ENCODE measurements at regions not wholly inside any gene's neighbourhood (a gene's known extent, or its start where the extent isn't known, plus 50 kb on each side); places are given as distances from the start of the nearest gene placed in this dataset.

DNA sequence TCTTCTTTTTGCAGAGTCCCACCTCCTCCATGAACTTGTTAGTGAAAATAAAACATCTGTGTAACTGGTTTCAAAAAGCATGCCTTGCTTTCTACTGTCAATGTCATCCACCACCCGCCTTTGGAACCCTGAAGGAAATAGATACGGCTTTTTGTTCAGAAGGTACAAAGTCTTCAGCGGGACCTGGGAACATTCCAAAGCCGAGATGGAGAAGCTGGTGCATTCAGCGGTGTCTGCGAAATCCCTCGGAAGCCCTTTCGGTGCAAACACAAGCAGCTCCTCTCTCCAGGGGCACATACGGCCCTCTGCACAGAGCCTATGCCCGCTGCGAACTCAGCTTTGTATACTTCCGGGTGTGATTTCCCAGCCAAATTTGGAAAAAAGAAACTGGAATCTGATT, 555.8 kb upstream of the SALL3 start:
- TF ChIP-seq, protein P1, sequence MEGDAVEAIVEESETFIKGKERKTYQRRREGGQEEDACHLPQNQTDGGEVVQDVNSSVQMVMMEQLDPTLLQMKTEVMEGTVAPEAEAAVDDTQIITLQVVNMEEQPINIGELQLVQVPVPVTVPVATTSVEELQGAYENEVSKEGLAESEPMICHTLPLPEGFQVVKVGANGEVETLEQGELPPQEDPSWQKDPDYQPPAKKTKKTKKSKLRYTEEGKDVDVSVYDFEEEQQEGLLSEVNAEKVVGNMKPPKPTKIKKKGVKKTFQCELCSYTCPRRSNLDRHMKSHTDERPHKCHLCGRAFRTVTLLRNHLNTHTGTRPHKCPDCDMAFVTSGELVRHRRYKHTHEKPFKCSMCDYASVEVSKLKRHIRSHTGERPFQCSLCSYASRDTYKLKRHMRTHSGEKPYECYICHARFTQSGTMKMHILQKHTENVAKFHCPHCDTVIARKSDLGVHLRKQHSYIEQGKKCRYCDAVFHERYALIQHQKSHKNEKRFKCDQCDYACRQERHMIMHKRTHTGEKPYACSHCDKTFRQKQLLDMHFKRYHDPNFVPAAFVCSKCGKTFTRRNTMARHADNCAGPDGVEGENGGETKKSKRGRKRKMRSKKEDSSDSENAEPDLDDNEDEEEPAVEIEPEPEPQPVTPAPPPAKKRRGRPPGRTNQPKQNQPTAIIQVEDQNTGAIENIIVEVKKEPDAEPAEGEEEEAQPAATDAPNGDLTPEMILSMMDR (IDR thresholded peaks at IDR 0.05) = no peak

DNA sequence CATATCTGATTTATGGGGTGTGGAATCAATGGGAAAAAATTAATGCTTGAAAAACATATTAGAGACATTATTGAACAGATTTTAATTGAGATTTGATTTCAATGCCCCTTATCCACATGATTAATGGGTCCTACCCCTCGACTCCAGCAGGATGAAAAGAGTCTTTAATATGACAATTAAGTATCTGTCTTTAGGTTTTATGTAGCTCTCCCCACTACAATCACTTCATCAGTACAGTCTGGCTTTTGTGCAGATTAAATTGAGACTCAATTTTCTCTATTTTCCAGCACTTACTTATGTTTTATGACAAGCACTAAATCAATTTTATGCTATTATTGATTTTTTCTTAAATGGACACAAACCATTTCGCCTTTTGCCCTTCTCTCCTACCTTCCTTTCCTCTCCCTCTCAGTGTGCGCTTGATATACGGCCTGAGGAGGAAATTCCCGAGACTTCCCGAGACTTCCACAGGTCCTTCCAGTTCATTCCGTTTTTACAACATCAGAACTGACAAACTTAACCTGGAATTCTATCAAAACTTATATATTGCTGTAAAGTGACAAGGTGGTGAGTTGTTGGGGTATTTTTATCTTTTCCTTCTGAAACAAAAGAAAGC, 555.1 kb upstream of the SALL3 start:
- TF ChIP-seq, protein P1 (IDR thresholded peaks at IDR 0.05) = no peak

DNA sequence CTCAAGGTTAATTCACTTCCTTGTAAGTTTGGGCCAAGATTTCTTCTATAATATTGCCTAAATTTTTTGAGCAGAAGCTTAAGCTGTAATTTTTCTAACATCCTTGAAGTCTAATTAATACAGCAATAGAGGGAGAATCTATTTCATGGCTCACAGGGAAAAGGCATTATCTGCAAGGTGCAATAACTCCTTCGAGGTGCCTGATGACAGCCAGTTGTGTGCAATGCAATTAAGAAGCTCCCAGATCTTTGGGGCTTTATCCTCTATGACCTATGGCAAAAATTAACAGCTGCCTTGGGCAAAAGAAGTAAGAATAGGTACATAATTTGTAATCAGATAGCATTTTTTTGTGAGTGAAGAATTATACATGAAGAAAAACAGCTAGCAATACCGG, 554.6 kb upstream of the SALL3 start:
- TF ChIP-seq, protein P1 (IDR thresholded peaks at IDR 0.05) = no peak

DNA sequence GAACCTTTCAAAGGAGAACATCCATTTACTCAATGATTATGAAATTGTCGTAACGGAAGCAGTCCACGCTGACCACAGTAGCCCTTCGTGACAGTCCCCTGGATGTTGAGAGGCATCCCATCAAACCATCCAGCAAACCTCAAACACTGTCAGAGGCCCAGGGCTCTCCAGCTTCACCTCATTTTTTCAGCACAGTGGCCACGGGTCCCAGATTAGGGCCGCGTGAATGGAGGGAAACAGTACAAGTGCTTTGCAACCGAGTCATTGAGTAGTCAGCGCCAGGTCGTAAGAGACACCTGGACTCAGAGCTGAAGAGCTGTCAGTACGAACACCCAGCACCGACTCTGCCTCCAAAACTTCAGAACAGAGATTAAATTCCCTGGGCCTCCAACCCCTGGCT, 552.5 kb upstream of the SALL3 start:
- TF ChIP-seq, protein P1 (IDR thresholded peaks at IDR 0.05) = no peak

DNA sequence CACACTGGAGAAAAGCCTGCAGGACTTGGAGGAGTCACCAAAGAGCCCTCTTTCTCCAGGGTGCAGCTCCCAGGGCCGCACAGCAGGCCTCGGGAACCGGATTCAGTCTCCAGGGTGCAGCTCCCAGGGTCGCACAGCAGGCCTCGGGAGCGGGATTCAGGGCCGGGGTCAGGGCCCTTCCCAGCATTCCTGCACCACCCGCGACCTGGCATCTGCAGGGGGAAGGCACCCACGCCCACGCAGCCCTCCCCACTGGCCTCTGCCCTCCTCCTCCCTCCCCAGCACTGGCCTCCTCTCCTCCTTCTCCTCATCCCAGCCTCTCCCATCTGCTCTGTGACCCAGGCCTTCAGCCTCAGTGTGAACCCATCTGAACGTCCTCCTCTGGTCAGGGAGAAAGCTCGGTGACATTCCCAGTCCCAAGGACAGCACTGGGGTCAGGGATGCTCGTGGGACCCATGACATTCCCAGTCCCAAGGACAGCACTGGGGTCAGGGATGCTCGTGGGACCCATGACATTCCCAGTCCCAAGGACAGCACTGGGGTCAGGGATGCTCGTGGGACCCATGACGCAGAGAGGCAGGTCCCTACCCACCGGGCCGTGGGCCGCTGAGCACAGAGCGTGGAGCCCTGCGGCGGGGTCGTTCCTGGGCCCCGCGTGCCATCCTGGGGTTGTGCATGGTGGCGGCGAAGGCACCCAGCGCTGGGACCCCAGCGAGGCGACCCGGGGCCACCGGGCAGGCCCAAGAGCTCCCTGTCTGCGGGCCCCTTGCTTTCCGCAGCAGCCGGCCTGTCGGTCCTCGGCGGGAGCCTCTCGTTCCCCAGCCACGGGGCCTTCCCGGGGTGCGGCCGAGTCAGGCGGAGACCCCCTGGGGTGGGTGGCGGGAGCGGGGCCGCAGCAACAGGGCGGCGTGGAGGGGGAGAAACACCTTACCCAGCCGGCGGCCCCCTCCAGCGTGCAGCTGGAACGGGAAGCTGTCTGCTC, 550.2 kb upstream of the SALL3 start:
- TF ChIP-seq, protein P1 (IDR thresholded peaks at IDR 0.05) = no peak

DNA sequence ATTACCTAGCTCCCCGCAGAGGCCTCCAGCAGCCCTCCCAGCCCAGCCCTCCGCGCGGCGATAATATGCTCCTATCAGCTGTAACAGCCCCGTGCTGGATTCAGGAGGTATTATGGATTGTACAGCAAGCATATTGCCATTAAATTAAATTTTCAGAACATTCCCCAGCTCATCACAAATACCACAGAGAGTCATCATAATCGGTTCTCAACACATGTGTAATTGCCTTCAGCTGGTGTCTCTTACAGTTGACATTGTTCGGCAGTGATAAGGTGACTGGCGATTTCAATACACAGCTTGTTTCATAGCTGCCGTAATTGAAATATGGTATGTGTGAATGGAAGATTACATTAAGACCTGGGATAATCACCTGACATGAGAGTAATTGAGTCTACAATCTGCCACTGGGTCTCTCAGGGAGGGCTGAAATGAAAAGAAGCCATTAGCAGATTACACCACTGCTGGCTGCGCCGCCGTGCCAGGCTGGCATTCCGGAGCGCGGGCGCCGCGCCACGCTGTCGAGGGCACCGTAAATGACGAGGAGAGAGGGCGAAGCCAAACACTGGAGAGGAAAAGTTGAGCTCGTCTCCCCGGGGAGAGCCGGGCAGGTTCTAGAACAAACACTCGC, 549.4 kb upstream of the SALL3 start:
- TF ChIP-seq, protein P1 (IDR thresholded peaks at IDR 0.05) = no peak

DNA sequence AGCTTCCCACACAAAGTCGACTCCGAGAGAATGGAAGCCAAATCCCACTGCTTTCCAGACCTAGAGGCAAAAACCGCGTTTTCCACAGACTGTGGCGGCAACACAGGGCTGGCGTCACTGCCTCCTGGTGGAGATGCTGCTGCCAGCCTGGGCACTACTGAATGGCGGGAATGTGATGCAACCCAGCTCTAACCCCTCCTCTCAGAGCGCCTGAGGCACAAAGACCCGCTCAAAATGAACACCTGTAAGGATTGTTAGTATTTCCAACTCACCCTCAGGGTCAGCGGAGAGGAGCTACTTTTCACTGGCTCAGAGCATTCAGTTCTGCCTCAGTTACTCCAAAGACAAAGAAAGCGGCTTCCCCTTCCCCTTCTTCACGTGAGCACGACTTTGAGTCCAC, 548.0 kb upstream of the SALL3 start:
- TF ChIP-seq, protein P1 (IDR thresholded peaks at IDR 0.05) = peak; percentile 33; the same call in 1 of the 2 replicates

Data from LNCAP (cell line).